CD4-positive, alpha-beta T cell (primary cell): ENCODE measurements at regions not wholly inside any gene's neighbourhood (a gene's known extent, or its start where the extent isn't known, plus 50 kb on each side); places are given as distances from the start of the nearest gene placed in this dataset.

ENCODE experiments used
- ATAC-seq: fragments of 200-7000 bp; cut with Tn5 transposase; one replicate; pipeline ENCODE4 v1.10.0; 2022; ENCODE audit warnings: mild to moderate bottlenecking; ENCODE audit not compliant: poor library complexity
- CTCF ChIA-PET: fragments of 350-600 bp; sonication (Branson Sonifier 250); formaldehyde crosslinking; loops from one replicate; lab custom pipeline; 2021; ENCODE audit warnings: antibody characterized with exemption, inconsistent platforms; lab: Charles Lee
- POLR2A ChIA-PET: fragments of 350-600 bp; sonication (Branson Sonifier 250); formaldehyde crosslinking; loops from one replicate; lab custom pipeline; 2021; ENCODE audit warnings: antibody characterized with exemption, inconsistent platforms; lab: Charles Lee
- DNase-seq, 14 experiments: peaks; one replicate each; pipeline ENCODE4 v3.0.0-alpha.2; 2013 to 2020; ENCODE audit warnings: mixed read lengths in 2 of 14
- H3K27ac ChIP-seq, 2 donors: one replicate each; pipeline versions ENCODE4 v1.5.1 to v1.7.0; 2013; ENCODE audit warnings: low read length in 2 of 2, low read depth in 1 of 2, mild to moderate bottlenecking in 1 of 2
- H3K27me3 ChIP-seq, 2 experiments: 1 replicate in 1 of 2; 2 replicates in 1 of 2; pipeline versions ENCODE4 v1.6.1 to v1.7.0; 2013; ENCODE audit warnings: low read length in 2 of 2, control low read depth in 1 of 2, mild to moderate bottlenecking in 1 of 2, moderate library complexity in 1 of 2; ENCODE audit not compliant: insufficient read depth in 2 of 2, control insufficient read depth in 1 of 2
- H3K36me3 ChIP-seq: one replicate; pipeline ENCODE4 v1.6.1; 2013; ENCODE audit warnings: low read length, control low read depth; ENCODE audit not compliant: insufficient read depth
- H3K4me1 ChIP-seq: one replicate; pipeline ENCODE4 v1.6.1; 2013; ENCODE audit warnings: low read length, control low read depth; ENCODE audit not compliant: insufficient read depth
- H3K4me3 ChIP-seq: one replicate; pipeline ENCODE4 v1.5.1; 2013; ENCODE audit warnings: mild to moderate bottlenecking, low read length, moderate library complexity
- H3K9me3 ChIP-seq, 2 experiments: 1 replicate in 1 of 2; 2 replicates in 1 of 2; pipeline versions ENCODE4 v1.6.1 to v1.7.0; 2013; ENCODE audit warnings: low read length in 2 of 2, mild to moderate bottlenecking in 2 of 2, control low read depth in 1 of 2, moderate library complexity in 1 of 2; ENCODE audit not compliant: control insufficient read depth in 1 of 2, insufficient read depth in 1 of 2
- H3K27ac Mint-ChIP-seq: one replicate; pipeline ENCODE4 v1.8.0; 2020; ENCODE audit warnings: mixed read lengths
- H3K27me3 Mint-ChIP-seq: one replicate; pipeline ENCODE4 v1.8.0; 2021; ENCODE audit warnings: mixed read lengths
- H3K36me3 Mint-ChIP-seq: one replicate; pipeline ENCODE4 v1.8.0; 2021; ENCODE audit warnings: low read depth, mixed read lengths
- H3K4me1 Mint-ChIP-seq: one replicate; pipeline ENCODE4 v1.8.0; 2021; ENCODE audit warnings: low read depth, mixed read lengths
- H3K4me3 Mint-ChIP-seq: one replicate; pipeline ENCODE4 v1.8.0; 2020; ENCODE audit warnings: mild to moderate bottlenecking, mixed read lengths
- H3K9me3 Mint-ChIP-seq: one replicate; pipeline ENCODE4 v1.8.0; 2020; ENCODE audit warnings: mixed read lengths
- intact Hi-C, 2 experiments: fragments of 100-400 bp; cut with DNase I in 1 of 2; cut with micrococcal nuclease in 1 of 2; formaldehyde crosslinking; loops; one replicate each; pipeline versions ENCODE4 v1.15.1 to v1.9.0; 2023 to 2025; cut with DNase I, micrococcal nuclease
- TF ChIP-seq, protein P1 (sequence below): fragments of 200-600 bp; IDR thresholded peaks from one replicate; pipeline ENCODE4 v1.8.0; 2022; ENCODE audit warnings: antibody characterized with exemption, mild to moderate bottlenecking

DNA sequence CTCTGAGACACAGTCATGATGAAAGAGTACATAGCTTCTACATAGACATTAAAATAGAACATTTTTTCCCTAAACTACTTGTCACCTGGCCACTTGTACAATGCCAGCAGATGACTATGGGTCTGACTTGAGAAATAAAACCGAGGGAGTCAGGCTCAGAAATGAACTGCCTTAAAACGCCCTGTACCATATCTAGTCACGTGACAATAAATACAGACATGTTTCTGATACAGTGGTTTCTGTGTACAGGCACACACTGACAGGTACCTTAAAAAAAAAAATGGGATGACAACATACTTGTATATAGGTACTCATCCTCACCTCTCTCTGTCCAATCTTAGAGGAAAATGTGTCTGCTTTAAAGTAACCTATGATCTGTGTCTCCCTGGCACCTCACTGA lies 144.1 kb downstream of the SH3BGRL2 start:
- Histone ChIP-seq H3K9me3 (no peaks in the 10 kb centered on the region), H3K4me3 (no peak overlapping the region), H3K27me3 (no peaks in the 10 kb centered on the region), H3K36me3 (no peaks in the 10 kb centered on the region), H3K27ac (no peak overlapping the region), H3K4me1 (peaks cover 9% of the 10 kb centered on the region)
- ChIA-PET CTCF (no interaction called here), POLR2A (no interaction called here)
- intact Hi-C loops: loop anchor here in 1 of 2 experiments (5.0 to 10.0 kb wide), 2 partner anchors 317 to 1980 kb away; partner anchors contain the start of gene TENT5A
- Mint-ChIP-seq H3K4me3 (no peak overlapping the region), H3K9me3 (no peaks in the 10 kb centered on the region), H3K27ac (no peak overlapping the region), H3K36me3 (no peaks in the 10 kb centered on the region), H3K4me1 (peaks cover 8% of the 10 kb centered on the region), H3K27me3 (no peaks in the 10 kb centered on the region)
- TF ChIP-seq, protein P1, sequence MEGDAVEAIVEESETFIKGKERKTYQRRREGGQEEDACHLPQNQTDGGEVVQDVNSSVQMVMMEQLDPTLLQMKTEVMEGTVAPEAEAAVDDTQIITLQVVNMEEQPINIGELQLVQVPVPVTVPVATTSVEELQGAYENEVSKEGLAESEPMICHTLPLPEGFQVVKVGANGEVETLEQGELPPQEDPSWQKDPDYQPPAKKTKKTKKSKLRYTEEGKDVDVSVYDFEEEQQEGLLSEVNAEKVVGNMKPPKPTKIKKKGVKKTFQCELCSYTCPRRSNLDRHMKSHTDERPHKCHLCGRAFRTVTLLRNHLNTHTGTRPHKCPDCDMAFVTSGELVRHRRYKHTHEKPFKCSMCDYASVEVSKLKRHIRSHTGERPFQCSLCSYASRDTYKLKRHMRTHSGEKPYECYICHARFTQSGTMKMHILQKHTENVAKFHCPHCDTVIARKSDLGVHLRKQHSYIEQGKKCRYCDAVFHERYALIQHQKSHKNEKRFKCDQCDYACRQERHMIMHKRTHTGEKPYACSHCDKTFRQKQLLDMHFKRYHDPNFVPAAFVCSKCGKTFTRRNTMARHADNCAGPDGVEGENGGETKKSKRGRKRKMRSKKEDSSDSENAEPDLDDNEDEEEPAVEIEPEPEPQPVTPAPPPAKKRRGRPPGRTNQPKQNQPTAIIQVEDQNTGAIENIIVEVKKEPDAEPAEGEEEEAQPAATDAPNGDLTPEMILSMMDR: no peak
- ATAC-seq (no peak), DNase-seq (no peak)

DNA sequence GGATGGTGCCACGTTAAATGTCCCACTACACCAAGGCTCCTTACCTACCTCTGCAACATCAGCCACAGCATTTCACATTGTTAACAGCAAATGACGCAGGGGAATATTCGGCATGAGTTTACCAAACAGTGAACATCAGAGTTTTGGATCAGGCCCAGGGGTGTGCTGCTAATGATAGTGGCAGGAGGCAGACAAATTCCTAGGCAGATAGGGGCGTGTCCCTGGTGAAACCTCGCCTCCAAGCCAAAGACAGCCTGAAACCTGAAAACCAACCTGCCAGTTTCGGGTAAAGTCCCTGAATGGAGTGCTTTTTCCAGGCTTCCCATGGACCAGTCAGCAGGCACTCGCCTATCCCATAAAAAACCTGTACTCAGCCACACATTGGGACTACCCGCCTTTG lies 133.6 kb downstream of the SH3BGRL2 start:
- TF ChIP-seq, protein P1: no peak
- CTCF ChIA-PET: no interaction called here
- Mint-ChIP-seq H3K4me3 (no peak overlapping the region), H3K36me3 (no peaks in the 10 kb centered on the region), H3K27me3 (peaks cover 14% of the 10 kb centered on the region), H3K9me3 (peaks cover 4% of the 10 kb centered on the region), H3K4me1 (no peaks in the 10 kb centered on the region), H3K27ac (no peak overlapping the region)
- H3K36me3 ChIP-seq: no peaks in the 10 kb centered on the region
- H3K9me3 ChIP-seq: peaks cover 0 to 8% of the 10 kb centered on the region in 2 experiments
- ATAC-seq: no peak
- intact Hi-C loops: no loop called here
- peaks cover 0 to 10% of the 10 kb centered on the region in 2 experiments for H3K27me3 ChIP-seq
- H3K27ac ChIP-seq: no peak overlapping the region
- POLR2A ChIA-PET: no interaction called here
- H3K4me1 ChIP-seq: no peaks in the 10 kb centered on the region
- DNase-seq: no peak
- no peak overlapping the region for H3K4me3 ChIP-seq

DNA sequence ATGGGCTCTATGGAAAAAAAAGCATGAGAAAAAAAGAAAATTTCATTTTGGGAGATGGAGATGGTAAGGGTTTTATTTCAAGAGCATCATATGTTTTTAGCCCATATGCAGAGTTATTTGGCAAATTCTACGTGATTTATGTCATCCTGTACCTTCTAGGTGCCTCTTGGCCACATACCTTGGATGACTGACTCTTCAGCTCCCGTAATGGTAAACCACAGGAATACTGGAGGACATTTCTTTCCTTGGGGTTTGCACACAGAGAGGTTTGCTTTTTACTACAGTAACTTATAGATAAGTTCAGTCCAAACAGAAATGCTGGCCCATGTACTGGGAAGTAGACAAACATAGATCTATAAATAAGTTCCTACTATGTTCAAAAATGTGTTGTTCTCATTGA lies 132.2 kb downstream of the SH3BGRL2 start:
- Histone ChIP-seq H3K4me3 (no peak overlapping the region), H3K9me3 (peaks cover 0 to 8% of the 10 kb centered on the region in 2 experiments), H3K36me3 (no peaks in the 10 kb centered on the region), H3K27ac (no peak overlapping the region), H3K4me1 (no peaks in the 10 kb centered on the region), H3K27me3 (peaks cover 0 to 11% of the 10 kb centered on the region in 2 experiments)
- Mint-ChIP-seq H3K27ac (no peak overlapping the region), H3K4me3 (no peak overlapping the region), H3K4me1 (no peaks in the 10 kb centered on the region), H3K27me3 (peaks cover 28% of the 10 kb centered on the region), H3K36me3 (no peaks in the 10 kb centered on the region), H3K9me3 (peaks cover 4% of the 10 kb centered on the region)
- no peak for DNase-seq
- TF ChIP-seq, protein P1: no peak
- intact Hi-C loops: no loop called here
- CTCF ChIA-PET: no interaction called here
- POLR2A ChIA-PET: no interaction called here
- ATAC-seq: no peak
